Naive B cell (primary cell): ENCODE measurements at regions not wholly inside any gene's neighbourhood (a gene's known extent, or its start where the extent isn't known, plus 50 kb on each side); places are given as distances from the start of the nearest gene placed in this dataset.

ENCODE experiments used
- ATAC-seq, 2 donors: fragments of 150-1000 bp; cut with Tn5 transposase; 2 replicates each; pipeline ENCODE4 v1.10.0; 2021; ENCODE audit warnings: low read depth in 2 of 2, mild to moderate bottlenecking in 2 of 2, moderate library complexity in 2 of 2
- DNase-seq: peaks from one replicate; pipeline ENCODE4 v3.0.0; 2022
- H3K27ac Mint-ChIP-seq, 6 donors: one replicate each; pipeline ENCODE4 v1.8.0; 2020 to 2022; ENCODE audit warnings: mild to moderate bottlenecking in 6 of 6, mixed read lengths in 6 of 6, moderate library complexity in 5 of 6, inconsistent platforms in 2 of 6
- H3K27me3 Mint-ChIP-seq, 3 donors: one replicate each; pipeline ENCODE4 v1.8.0; 2021 to 2022; ENCODE audit warnings: mixed read lengths in 3 of 3, mild to moderate bottlenecking in 1 of 3
- H3K36me3 Mint-ChIP-seq, 2 donors: one replicate each; pipeline ENCODE4 v1.8.0; 2020 to 2022; ENCODE audit warnings: mixed read lengths in 2 of 2, inconsistent platforms in 1 of 2, mild to moderate bottlenecking in 1 of 2
- H3K4me1 Mint-ChIP-seq, 3 donors: one replicate each; pipeline ENCODE4 v1.8.0; 2020 to 2022; ENCODE audit warnings: mixed read lengths in 3 of 3, inconsistent platforms in 1 of 3, mild to moderate bottlenecking in 1 of 3, moderate library complexity in 1 of 3
- H3K4me3 Mint-ChIP-seq, 8 donors: one replicate each; pipeline ENCODE4 v1.8.0; 2020 to 2022; ENCODE audit warnings: mild to moderate bottlenecking in 8 of 8, mixed read lengths in 8 of 8, moderate library complexity in 8 of 8, inconsistent platforms in 2 of 8
- H3K9me3 Mint-ChIP-seq, 7 donors: one replicate each; pipeline ENCODE4 v1.8.0; 2020 to 2022; ENCODE audit warnings: mixed read lengths in 7 of 7, mild to moderate bottlenecking in 5 of 7, inconsistent platforms in 2 of 7, moderate library complexity in 1 of 7

GRCh38 chr5:8913522-8913921 lies 632.4 kb downstream of the SEMA5A start:
- no peak for ATAC-seq
- Mint-ChIP-seq H3K9me3 (peaks cover 0 to 17% (median 9%) of the 10 kb centered on the region in 7 donors), H3K27ac (no peak overlapping the region)

GRCh38 chr5:8919096-8919495 lies 626.8 kb downstream of the SEMA5A start:
- H3K4me1 Mint-ChIP-seq = no peaks in the 10 kb centered on the region
- H3K27ac Mint-ChIP-seq = no peak overlapping the region
- H3K9me3 Mint-ChIP-seq = peaks cover 0 to 22% (median 9%) of the 10 kb centered on the region in 7 donors
- DNase-seq (no peak), ATAC-seq (no peak)
- H3K27me3 Mint-ChIP-seq = no peaks in the 10 kb centered on the region
- no peak overlapping the region for H3K4me3 Mint-ChIP-seq
- no peaks in the 10 kb centered on the region for H3K36me3 Mint-ChIP-seq

More at GRCh38 chr5:8913522-8913921, 632.4 kb downstream of the SEMA5A start:
- Mint-ChIP-seq H3K4me1 (no peaks in the 10 kb centered on the region), H3K36me3 (no peaks in the 10 kb centered on the region), H3K27me3 (peaks cover 0 to 7% (median 0%) of the 10 kb centered on the region in 3 donors), H3K4me3 (no peak overlapping the region)
- DNase-seq = no peak

- H3K27me3 Mint-ChIP-seq = no peaks in the 10 kb centered on the region
- H3K4me1 Mint-ChIP-seq = no peaks in the 10 kb centered on the region
- H3K9me3 Mint-ChIP-seq = peaks cover 2 to 16% (median 7%) of the 10 kb centered on the region in 7 donors
Measured at GRCh38 chr5:8923526-8923925, 622.3 kb downstream of the SEMA5A start.

GRCh38 chr5:8924054-8924793 lies 621.7 kb downstream of the SEMA5A start:
- Mint-ChIP-seq H3K4me3 (no peak overlapping the region), H3K36me3 (peaks cover 0 to 6% of the 10 kb centered on the region in 2 donors), H3K27ac (peak overlapping the region in 1 of 6 donors; percentile 21), H3K27me3 (no peaks in the 10 kb centered on the region), H3K9me3 (peaks cover 2 to 21% (median 9%) of the 10 kb centered on the region in 7 donors), H3K4me1 (no peaks in the 10 kb centered on the region)
- ATAC-seq = no peak
- DNase-seq = no peak

More at GRCh38 chr5:8923526-8923925, 622.3 kb downstream of the SEMA5A start:
- no peak overlapping the region for H3K4me3 Mint-ChIP-seq
- peaks cover 0 to 6% of the 10 kb centered on the region in 2 donors for H3K36me3 Mint-ChIP-seq
- peak overlapping the region in 1 of 6 donors; percentile 9 for H3K27ac Mint-ChIP-seq
- ATAC-seq = no peak
- DNase-seq = no peak

GRCh38 chr5:8930021-8930420 lies 615.9 kb downstream of the SEMA5A start:
- DNase-seq (no peak), ATAC-seq (no peak)
- Mint-ChIP-seq H3K27me3 (no peaks in the 10 kb centered on the region), H3K27ac (peak overlapping the region in 1 of 6 donors; percentile 44), H3K4me3 (no peak overlapping the region), H3K9me3 (peaks cover 0 to 14% (median 8%) of the 10 kb centered on the region in 7 donors), H3K4me1 (no peaks in the 10 kb centered on the region), H3K36me3 (peaks cover 0 to 6% of the 10 kb centered on the region in 2 donors)

- no peak overlapping the region for H3K27ac Mint-ChIP-seq
- no peaks in the 10 kb centered on the region for H3K36me3 Mint-ChIP-seq
- DNase-seq = no peak
- H3K27me3 Mint-ChIP-seq = no peaks in the 10 kb centered on the region
- no peak overlapping the region for H3K4me3 Mint-ChIP-seq
- peaks cover 2 to 31% (median 10%) of the 10 kb centered on the region in 7 donors for H3K9me3 Mint-ChIP-seq
- H3K4me1 Mint-ChIP-seq = no peaks in the 10 kb centered on the region
- ATAC-seq = no peak
Measured at GRCh38 chr5:8934455-8934854, 611.4 kb downstream of the SEMA5A start.

- Mint-ChIP-seq H3K27ac (no peak overlapping the region), H3K9me3 (peaks cover 11 to 51% (median 22%) of the 10 kb centered on the region in 7 donors), H3K36me3 (no peaks in the 10 kb centered on the region), H3K4me3 (no peak overlapping the region), H3K27me3 (peaks cover 0 to 2% (median 2%) of the 10 kb centered on the region in 3 donors), H3K4me1 (no peaks in the 10 kb centered on the region)
- DNase-seq = no peak
- ATAC-seq = no peak
Measured at GRCh38 chr5:8940934-8941333, 604.9 kb downstream of the SEMA5A start.

GRCh38 chr5:8943301-8943700 lies 602.6 kb downstream of the SEMA5A start:
- DNase-seq = no peak
- Mint-ChIP-seq H3K27me3 (peaks cover 0 to 16% (median 5%) of the 10 kb centered on the region in 3 donors), H3K36me3 (no peaks in the 10 kb centered on the region), H3K4me1 (no peaks in the 10 kb centered on the region), H3K4me3 (no peak overlapping the region), H3K9me3 (peaks cover 9 to 40% (median 20%) of the 10 kb centered on the region in 7 donors), H3K27ac (no peak overlapping the region)
- ATAC-seq = no peak

- H3K9me3 Mint-ChIP-seq = peaks cover 9 to 43% (median 21%) of the 10 kb centered on the region in 7 donors
- no peaks in the 10 kb centered on the region for H3K4me1 Mint-ChIP-seq
- no peak overlapping the region for H3K4me3 Mint-ChIP-seq
- H3K27ac Mint-ChIP-seq = no peak overlapping the region
- no peak for ATAC-seq
- DNase-seq = no peak
- no peaks in the 10 kb centered on the region for H3K36me3 Mint-ChIP-seq
- H3K27me3 Mint-ChIP-seq = peaks cover 0 to 18% (median 5%) of the 10 kb centered on the region in 3 donors
Measured at GRCh38 chr5:8944005-8944404, 601.9 kb downstream of the SEMA5A start.

- Mint-ChIP-seq H3K4me1 (peaks cover 5 to 13% (median 5%) of the 10 kb centered on the region in 3 donors), H3K27me3 (peaks cover 0 to 18% (median 5%) of the 10 kb centered on the region in 3 donors), H3K9me3 (peaks cover 0 to 36% (median 10%) of the 10 kb centered on the region in 7 donors), H3K27ac (no peak overlapping the region), H3K4me3 (no peak overlapping the region), H3K36me3 (no peaks in the 10 kb centered on the region)
- ATAC-seq (no peak), DNase-seq (no peak)
Measured at GRCh38 chr5:8945972-8946371, 599.9 kb downstream of the SEMA5A start.

- DNase-seq = peak; percentile 1
- H3K4me3 Mint-ChIP-seq = peak overlapping the region in 2 of 8 donors; percentile 16 to 26
- H3K27ac Mint-ChIP-seq = no peak overlapping the region
- ATAC-seq = peak; percentile 71 to 82
- peaks cover 0 to 18% (median 5%) of the 10 kb centered on the region in 3 donors for H3K27me3 Mint-ChIP-seq
- peaks cover 5 to 13% (median 5%) of the 10 kb centered on the region in 3 donors for H3K4me1 Mint-ChIP-seq
- no peaks in the 10 kb centered on the region for H3K36me3 Mint-ChIP-seq
- peaks cover 0 to 20% (median 3%) of the 10 kb centered on the region in 7 donors for H3K9me3 Mint-ChIP-seq
Measured at GRCh38 chr5:8949908-8950307, 596.0 kb downstream of the SEMA5A start.

GRCh38 chr5:8952147-8952546 lies 593.7 kb downstream of the SEMA5A start:
- no peaks in the 10 kb centered on the region for H3K36me3 Mint-ChIP-seq
- no peak overlapping the region for H3K27ac Mint-ChIP-seq
- DNase-seq (no peak), ATAC-seq (no peak)
- peaks cover 0 to 5% (median 0%) of the 10 kb centered on the region in 3 donors for H3K27me3 Mint-ChIP-seq
- peaks cover 0 to 14% (median 3%) of the 10 kb centered on the region in 7 donors for H3K9me3 Mint-ChIP-seq
- peaks cover 5 to 13% (median 5%) of the 10 kb centered on the region in 3 donors for H3K4me1 Mint-ChIP-seq
- H3K4me3 Mint-ChIP-seq = no peak overlapping the region

- Mint-ChIP-seq H3K4me1 (peaks cover 5 to 13% (median 5%) of the 10 kb centered on the region in 3 donors), H3K9me3 (peaks cover 0 to 14% (median 3%) of the 10 kb centered on the region in 7 donors), H3K36me3 (no peaks in the 10 kb centered on the region), H3K4me3 (no peak overlapping the region), H3K27me3 (peaks cover 0 to 5% (median 0%) of the 10 kb centered on the region in 3 donors), H3K27ac (no peak overlapping the region)
- ATAC-seq = no peak
- DNase-seq = no peak
Measured at GRCh38 chr5:8953016-8953415, 592.9 kb downstream of the SEMA5A start.

GRCh38 chr5:8953911-8954438 lies 591.9 kb downstream of the SEMA5A start:
- Mint-ChIP-seq H3K27ac (no peak overlapping the region), H3K36me3 (no peaks in the 10 kb centered on the region), H3K27me3 (no peaks in the 10 kb centered on the region), H3K9me3 (peaks cover 0 to 11% (median 3%) of the 10 kb centered on the region in 7 donors), H3K4me3 (no peak overlapping the region), H3K4me1 (peaks cover 5 to 13% (median 5%) of the 10 kb centered on the region in 3 donors)
- ATAC-seq = no peak
- DNase-seq = no peak
